ENCODE measurements at regions not wholly inside any gene's neighbourhood (a gene's known extent, or its start where the extent isn't known, plus 50 kb on each side); places are given as distances from the start of the nearest gene placed in this dataset.

DNA sequence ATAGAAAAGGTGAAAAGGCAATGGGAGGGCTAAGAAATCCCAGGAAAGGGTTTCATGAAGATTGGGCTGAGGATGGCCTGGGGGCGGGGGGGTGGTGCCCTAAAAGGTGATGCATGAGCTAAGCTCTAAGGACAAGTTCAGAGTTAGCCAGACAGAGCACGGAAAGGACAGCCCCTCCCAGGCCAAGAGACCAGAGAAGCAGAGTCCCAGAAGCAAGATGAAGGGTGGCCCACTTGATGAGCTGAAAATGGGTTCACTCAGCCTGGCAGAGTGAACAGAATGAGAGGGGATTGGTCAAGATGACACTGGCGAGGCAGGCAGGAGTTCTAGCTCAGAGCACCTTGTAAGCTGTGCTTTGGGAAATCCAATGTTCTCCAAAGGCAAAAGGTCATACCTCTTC lies 89.4 kb upstream of the GPR26 start:
- H3K4me3 ChIP-seq (ENCODE audit: control insufficient read depth, low read depth, low read length) = no peak overlapping the region
- TF ChIP-seq CTCF (IDR thresholded peaks at IDR 0.05; ENCODE audit: control insufficient read depth, insufficient read depth, low read depth, low read length, missing control alignments) = no peak
- no peak for DNase-seq (ENCODE audit: low read depth)

- H3K4me3 ChIP-seq (ENCODE audit: control insufficient read depth, low read depth, low read length) = no peak overlapping the region
- no peak for TF ChIP-seq CTCF (IDR thresholded peaks at IDR 0.05; ENCODE audit: control insufficient read depth, insufficient read depth, low read depth, low read length, missing control alignments)
- DNase-seq (ENCODE audit: low read depth) = no peak
Observed at GRCh38 chr10:123577921-123578461, 88.2 kb upstream of the GPR26 start.

DNA sequence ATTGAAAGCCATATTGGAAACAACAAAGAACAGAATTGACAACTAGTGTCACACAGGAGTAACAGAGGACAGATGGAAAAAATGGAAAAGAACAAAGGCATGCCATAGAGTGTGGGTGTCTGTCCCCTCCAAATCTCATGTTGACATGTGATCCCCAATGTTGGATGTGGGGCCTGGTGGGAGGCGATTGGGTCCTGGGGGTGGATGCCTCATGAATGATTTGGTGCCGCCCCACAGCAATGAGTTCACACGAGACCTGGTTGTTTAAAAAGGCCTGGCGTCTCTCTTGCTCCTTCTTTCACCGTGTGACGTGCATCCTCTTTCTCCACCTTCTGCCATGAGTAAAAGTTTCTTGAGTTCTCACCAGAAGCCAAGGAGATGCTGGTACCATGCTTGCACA lies 87.4 kb upstream of the GPR26 start:
- no peak for TF ChIP-seq CTCF (IDR thresholded peaks at IDR 0.05; ENCODE audit: control insufficient read depth, insufficient read depth, low read depth, low read length, missing control alignments)

GRCh38 chr10:123579675-123580074 lies 86.5 kb upstream of the GPR26 start:
- no peak for TF ChIP-seq CTCF (IDR thresholded peaks at IDR 0.05; ENCODE audit: control insufficient read depth, insufficient read depth, low read depth, low read length, missing control alignments)
- no peak for DNase-seq (ENCODE audit: low read depth)
- H3K4me3 ChIP-seq (ENCODE audit: control insufficient read depth, low read depth, low read length) = no peak overlapping the region

More for the DNA sequence above, 87.4 kb upstream of the GPR26 start:
- DNase-seq (ENCODE audit: low read depth) = no peak
- no peak overlapping the region for H3K4me3 ChIP-seq (ENCODE audit: control insufficient read depth, low read depth, low read length)

- no peak for TF ChIP-seq CTCF (IDR thresholded peaks at IDR 0.05; ENCODE audit: control insufficient read depth, insufficient read depth, low read depth, low read length, missing control alignments)
- DNase-seq (ENCODE audit: low read depth) = no peak
- H3K4me3 ChIP-seq (ENCODE audit: control insufficient read depth, low read depth, low read length) = no peak overlapping the region
Observed at GRCh38 chr10:123580426-123580825, 85.7 kb upstream of the GPR26 start.

- no peak overlapping the region for H3K4me3 ChIP-seq (ENCODE audit: control insufficient read depth, low read depth, low read length)
- DNase-seq (ENCODE audit: low read depth) = no peak
- TF ChIP-seq CTCF (IDR thresholded peaks at IDR 0.05; ENCODE audit: control insufficient read depth, insufficient read depth, low read depth, low read length, missing control alignments) = no peak
Observed at GRCh38 chr10:123581656-123582055, 84.5 kb upstream of the GPR26 start.
